GM12874 (cell line): ENCODE measurements at regions not wholly inside any gene's neighbourhood (a gene's known extent, or its start where the extent isn't known, plus 50 kb on each side); places are given as distances from the start of the nearest gene placed in this dataset.

Source experiments
- CTCF ChIP-seq: IDR thresholded peaks from 2 replicates; pipeline ENCODE4 v1.5.1; 2011; ENCODE audit warnings: low read depth, mild to moderate bottlenecking, control low read depth, low read length, moderate library complexity; ENCODE audit not compliant: insufficient read depth

GRCh38 chr4:124306352-124306751 lies 406.2 kb downstream of the ANKRD50 start:
- TF ChIP-seq CTCF: no peak

DNA sequence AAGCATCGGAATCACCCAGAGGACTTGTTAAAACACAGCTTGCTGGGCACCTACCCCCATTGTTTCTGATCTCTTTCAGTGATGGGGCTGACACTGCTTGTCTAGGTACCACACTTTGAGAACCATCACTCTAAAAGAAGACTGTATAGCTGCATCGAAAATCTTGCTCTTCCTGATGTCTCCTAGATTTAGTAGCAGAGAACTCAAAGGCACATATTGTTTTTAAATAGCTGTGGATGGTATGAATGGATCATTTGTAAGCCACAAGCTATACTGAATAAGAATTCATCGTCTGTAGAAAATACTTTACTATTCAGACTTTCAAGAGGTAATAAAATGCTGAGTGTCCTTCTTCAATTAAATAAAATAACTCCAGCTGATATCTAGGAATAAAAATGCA lies 405.4 kb downstream of the ANKRD50 start:
- no peak for TF ChIP-seq CTCF

- TF ChIP-seq CTCF: no peak
Observed at GRCh38 chr4:124318292-124318691, 394.2 kb downstream of the ANKRD50 start.

GRCh38 chr4:124321364-124321763 lies 391.2 kb downstream of the ANKRD50 start:
- TF ChIP-seq CTCF: no peak

DNA sequence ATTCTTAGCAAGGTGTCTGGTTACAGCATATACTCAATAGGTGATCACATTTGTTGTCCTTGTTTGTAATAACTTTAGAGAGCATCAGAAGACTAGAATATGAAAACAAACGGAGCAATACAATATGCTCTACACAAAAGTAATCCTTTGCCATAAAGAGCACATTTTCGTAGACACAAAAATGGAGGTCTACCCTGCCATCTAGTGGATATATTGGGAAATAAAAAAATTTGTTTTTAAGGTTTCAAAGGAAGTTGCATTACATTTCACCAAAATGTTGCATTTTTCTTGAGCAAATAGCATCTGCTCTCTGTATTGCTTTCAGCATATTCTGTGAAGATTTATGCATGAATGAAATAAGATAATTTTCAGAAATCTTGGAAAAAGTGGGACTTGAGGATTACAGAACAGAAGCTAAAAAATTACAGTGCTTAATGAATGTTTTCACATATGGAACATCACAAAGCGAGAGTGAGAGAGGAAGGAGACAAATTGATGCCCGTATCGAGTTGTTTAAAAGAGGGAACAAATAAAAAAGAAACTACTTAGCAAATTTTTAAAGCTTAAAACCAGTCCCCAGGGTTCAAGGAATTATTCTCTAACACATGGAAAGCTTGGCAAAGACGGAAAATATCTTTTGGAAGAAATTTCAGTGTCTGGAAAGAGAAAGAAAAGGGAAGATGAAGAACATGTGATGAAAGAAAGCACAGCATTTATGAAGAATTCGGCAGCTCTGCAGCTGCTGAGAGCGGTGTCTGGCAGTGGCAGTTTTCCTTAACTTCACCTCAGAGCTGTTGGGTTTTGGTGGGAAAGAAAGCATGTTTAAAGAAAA lies 390.1 kb downstream of the ANKRD50 start:
- TF ChIP-seq CTCF: no peak; the same call in 1 of the 2 replicates

DNA sequence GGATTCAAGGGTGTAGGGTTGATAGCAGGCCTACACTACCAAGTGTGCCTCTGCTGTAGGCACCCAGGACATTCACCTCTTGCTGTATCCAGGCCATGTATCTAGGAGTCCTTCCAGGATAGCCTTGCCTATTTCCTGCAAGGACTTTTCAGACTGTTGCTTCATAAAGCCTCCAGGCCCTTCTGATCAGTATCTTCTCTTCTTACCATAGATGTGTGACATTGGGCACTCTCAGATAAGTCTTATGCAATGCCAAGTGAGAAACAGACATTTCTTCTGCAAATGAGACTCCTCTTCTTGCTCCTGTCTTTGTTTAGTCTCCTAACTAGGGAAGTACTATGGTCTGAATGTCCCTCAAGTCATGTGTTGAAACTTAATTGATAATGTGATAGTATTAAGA lies 386.8 kb downstream of the ANKRD50 start:
- TF ChIP-seq CTCF: no peak

DNA sequence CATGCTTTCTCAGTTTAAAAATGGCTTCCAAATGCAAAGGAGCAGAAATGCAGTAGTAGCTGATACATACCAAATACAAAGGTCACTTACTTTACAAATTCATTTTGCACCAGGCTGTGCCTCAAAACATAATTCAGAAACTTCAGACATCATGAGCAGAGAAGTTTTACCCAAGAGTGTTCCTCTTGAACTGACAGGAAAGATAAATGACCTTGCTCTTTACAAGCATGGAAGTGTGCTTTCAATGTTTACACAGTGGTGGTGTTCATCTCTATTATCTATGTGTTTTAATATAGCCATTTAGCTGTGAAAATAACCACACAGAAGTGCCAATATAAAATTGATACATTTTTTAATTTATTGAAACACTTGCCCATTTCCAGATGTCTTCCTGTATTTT lies 383.4 kb downstream of the ANKRD50 start:
- no peak for TF ChIP-seq CTCF
